ENCODE measurements at regions not wholly inside any gene's neighbourhood (a gene's known extent, or its start where the extent isn't known, plus 50 kb on each side); places are given as distances from the start of the nearest gene placed in this dataset.

- Mint-ChIP-seq H3K27ac (ENCODE audit: low read depth, unreplicated experiment) (no peak overlapping the region), H3K9me3 (ENCODE audit: unreplicated experiment) (no peaks in the 10 kb centered on the region), H3K27me3 (ENCODE audit: insufficient read depth, unreplicated experiment) (no peaks in the 10 kb centered on the region), H3K4me3 (ENCODE audit: unreplicated experiment) (no peak overlapping the region), H3K36me3 (ENCODE audit: insufficient read depth, unreplicated experiment) (no peaks in the 10 kb centered on the region), H3K4me1 (ENCODE audit: insufficient read depth, unreplicated experiment) (peaks cover 7% of the 10 kb centered on the region)
- no peak for TF ChIP-seq CTCF (IDR thresholded peaks at IDR 0.05; ENCODE audit: unreplicated experiment)
- ChIA-PET CTCF (interaction anchor here (0.6 to 0.8 kb wide), 2 partner anchors 27 to 222 kb away, joined by 3 read pairs; no protein-coding TSS in a partner anchor), POLR2A (no interaction called here)
- intact Hi-C loops (cut with micrococcal nuclease), result no loop called here
- DNase-seq (ENCODE audit: unreplicated experiment), result no peak
- BruUV-seq (replicated peaks), result no TSS peak
Observed at GRCh38 chr12:33290703-33291102, 148.9 kb downstream of the SYT10 start.

- Mint-ChIP-seq H3K4me3 (ENCODE audit: unreplicated experiment) (no peak overlapping the region), H3K9me3 (ENCODE audit: unreplicated experiment) (peaks cover 34% of the 10 kb centered on the region), H3K4me1 (ENCODE audit: insufficient read depth, unreplicated experiment) (no peaks in the 10 kb centered on the region), H3K27me3 (ENCODE audit: insufficient read depth, unreplicated experiment) (no peaks in the 10 kb centered on the region), H3K27ac (ENCODE audit: low read depth, unreplicated experiment) (no peak overlapping the region), H3K36me3 (ENCODE audit: insufficient read depth, unreplicated experiment) (no peaks in the 10 kb centered on the region)
- CTCF ChIA-PET, result no interaction called here
- DNase-seq (ENCODE audit: unreplicated experiment), result no peak
- no TSS peak for BruUV-seq (replicated peaks)
- intact Hi-C loops (cut with micrococcal nuclease), result no loop called here
- no peak for TF ChIP-seq CTCF (IDR thresholded peaks at IDR 0.05; ENCODE audit: unreplicated experiment)
- POLR2A ChIA-PET, result no interaction called here
Observed at GRCh38 chr12:33283054-33283453, 156.6 kb downstream of the SYT10 start.

GRCh38 chr12:33277376-33277775, 162.2 kb downstream of the SYT10 start:
- peaks cover 42% of the 10 kb centered on the region for H3K9me3 Mint-ChIP-seq (ENCODE audit: unreplicated experiment)
- ChIA-PET POLR2A (no interaction called here), CTCF (no interaction called here)
- H3K36me3 Mint-ChIP-seq (ENCODE audit: insufficient read depth, unreplicated experiment), result no peaks in the 10 kb centered on the region
- H3K27me3 Mint-ChIP-seq (ENCODE audit: insufficient read depth, unreplicated experiment), result no peaks in the 10 kb centered on the region
- no peak for DNase-seq (ENCODE audit: unreplicated experiment)
- no TSS peak for BruUV-seq (replicated peaks)
- H3K4me1 Mint-ChIP-seq (ENCODE audit: insufficient read depth, unreplicated experiment), result no peaks in the 10 kb centered on the region
- no peak for TF ChIP-seq CTCF (IDR thresholded peaks at IDR 0.05; ENCODE audit: unreplicated experiment)
- H3K4me3 Mint-ChIP-seq (ENCODE audit: unreplicated experiment), result no peak overlapping the region
- intact Hi-C loops (cut with micrococcal nuclease), result no loop called here
- no peak overlapping the region for H3K27ac Mint-ChIP-seq (ENCODE audit: low read depth, unreplicated experiment)

- Mint-ChIP-seq H3K4me1 (ENCODE audit: insufficient read depth, unreplicated experiment) (no peaks in the 10 kb centered on the region), H3K27me3 (ENCODE audit: insufficient read depth, unreplicated experiment) (peaks cover 17% of the 10 kb centered on the region), H3K4me3 (ENCODE audit: unreplicated experiment) (no peak overlapping the region), H3K9me3 (ENCODE audit: unreplicated experiment) (no peaks in the 10 kb centered on the region), H3K36me3 (ENCODE audit: insufficient read depth, unreplicated experiment) (no peaks in the 10 kb centered on the region), H3K27ac (ENCODE audit: low read depth, unreplicated experiment) (no peak overlapping the region)
- intact Hi-C loops (cut with micrococcal nuclease), result no loop called here
- BruUV-seq (replicated peaks), result no TSS peak
- no peak for TF ChIP-seq CTCF (IDR thresholded peaks at IDR 0.05; ENCODE audit: unreplicated experiment)
- DNase-seq (ENCODE audit: unreplicated experiment), result no peak
- ChIA-PET CTCF (no interaction called here), POLR2A (no interaction called here)
Observed at GRCh38 chr12:33267641-33268040, 172.0 kb downstream of the SYT10 start.
